ENCODE measurements at regions not wholly inside any gene's neighbourhood (a gene's known extent, or its start where the extent isn't known, plus 50 kb on each side); places are given as distances from the start of the nearest gene placed in this dataset.

DNA sequence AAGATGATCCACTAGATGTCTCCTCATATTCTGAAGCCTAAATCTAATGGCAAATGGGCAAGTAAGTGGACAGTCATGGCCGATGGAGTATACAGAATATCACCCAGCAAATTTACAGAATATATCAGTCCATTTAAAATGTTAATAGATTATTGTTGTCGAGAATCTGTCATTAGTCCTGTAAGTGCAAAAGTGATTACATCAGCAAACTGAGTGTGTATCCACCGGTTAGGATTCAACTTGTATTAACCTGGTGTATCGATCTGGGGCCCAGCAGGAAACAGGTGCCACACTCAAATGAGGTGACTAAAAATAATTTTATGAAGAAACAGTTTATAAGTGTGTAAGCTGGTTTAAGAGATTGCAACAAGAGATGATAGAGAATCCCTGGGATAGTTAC lies 367.9 kb upstream of the FAM47C start:
- TF ChIP-seq CTCF (IDR thresholded peaks at IDR 0.05 in 8 of 11, conservative IDR thresholded peaks at IDR 0.05 in 3 of 11) (no peak), POLR2A (IDR thresholded peaks at IDR 0.05) (no peak)
